VCaP (cell line): ENCODE measurements at regions not wholly inside any gene's neighbourhood (a gene's known extent, or its start where the extent isn't known, plus 50 kb on each side); places are given as distances from the start of the nearest gene placed in this dataset.
"Not testable (repeated sequence)": the region's sequence is repeated elsewhere in the genome, so short reads cannot be mapped to it uniquely, and the experiment has no call there.

Experiments used
- H3K27ac ChIP-seq: fragments of 450-650 bp; 2 replicates; pipeline ENCODE4 v1.5.1; 2017
- TF ChIP-seq, protein P1 (sequence below): fragments of 450-650 bp; conservative IDR thresholded peaks from 2 replicates; pipeline ENCODE4 v1.5.1; 2017; ENCODE audit warnings: mild to moderate bottlenecking, moderate library complexity

DNA sequence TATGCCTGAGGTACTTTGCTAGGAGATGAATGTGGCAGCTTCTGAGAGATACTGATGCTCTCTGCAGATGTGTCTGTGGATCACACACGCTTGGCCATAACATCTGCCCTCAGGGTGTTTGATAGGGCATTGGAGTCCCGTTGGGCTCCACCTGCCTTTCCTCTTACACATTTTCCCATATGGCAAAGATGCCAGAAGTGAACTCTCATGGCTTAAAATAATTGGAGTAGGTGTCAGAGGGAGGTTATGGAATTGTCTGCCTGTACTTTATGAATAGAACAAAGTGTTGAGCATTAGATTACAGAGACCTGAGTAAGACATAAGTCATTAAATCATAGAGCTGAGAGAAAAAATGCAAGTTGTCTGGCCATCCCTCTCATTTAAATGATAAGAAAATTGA, 75.3 kb upstream of the PNPT1 start:
- no peak overlapping the region for H3K27ac ChIP-seq
- TF ChIP-seq, protein P1, sequence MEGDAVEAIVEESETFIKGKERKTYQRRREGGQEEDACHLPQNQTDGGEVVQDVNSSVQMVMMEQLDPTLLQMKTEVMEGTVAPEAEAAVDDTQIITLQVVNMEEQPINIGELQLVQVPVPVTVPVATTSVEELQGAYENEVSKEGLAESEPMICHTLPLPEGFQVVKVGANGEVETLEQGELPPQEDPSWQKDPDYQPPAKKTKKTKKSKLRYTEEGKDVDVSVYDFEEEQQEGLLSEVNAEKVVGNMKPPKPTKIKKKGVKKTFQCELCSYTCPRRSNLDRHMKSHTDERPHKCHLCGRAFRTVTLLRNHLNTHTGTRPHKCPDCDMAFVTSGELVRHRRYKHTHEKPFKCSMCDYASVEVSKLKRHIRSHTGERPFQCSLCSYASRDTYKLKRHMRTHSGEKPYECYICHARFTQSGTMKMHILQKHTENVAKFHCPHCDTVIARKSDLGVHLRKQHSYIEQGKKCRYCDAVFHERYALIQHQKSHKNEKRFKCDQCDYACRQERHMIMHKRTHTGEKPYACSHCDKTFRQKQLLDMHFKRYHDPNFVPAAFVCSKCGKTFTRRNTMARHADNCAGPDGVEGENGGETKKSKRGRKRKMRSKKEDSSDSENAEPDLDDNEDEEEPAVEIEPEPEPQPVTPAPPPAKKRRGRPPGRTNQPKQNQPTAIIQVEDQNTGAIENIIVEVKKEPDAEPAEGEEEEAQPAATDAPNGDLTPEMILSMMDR = no peak

DNA sequence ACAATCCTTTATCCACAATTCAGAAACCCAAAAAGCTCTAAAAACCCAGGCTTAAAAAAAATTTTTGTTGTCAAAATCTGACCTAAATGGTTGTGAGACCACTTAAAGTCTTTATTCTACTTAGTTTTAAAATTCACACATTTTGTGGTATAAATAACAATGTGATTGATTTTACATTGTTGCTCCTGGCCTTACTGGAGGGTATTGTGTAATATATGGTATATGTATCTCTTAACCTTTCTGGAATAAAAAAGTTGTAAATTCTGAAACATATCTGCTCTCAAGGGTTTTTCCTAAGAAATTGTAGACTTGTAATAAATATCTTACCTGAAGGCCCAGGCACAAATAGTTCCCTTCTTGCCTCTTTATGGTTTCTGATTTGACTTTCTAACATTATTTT, 73.3 kb upstream of the PNPT1 start:
- no peak overlapping the region for H3K27ac ChIP-seq
- TF ChIP-seq, protein P1 = no peak

DNA sequence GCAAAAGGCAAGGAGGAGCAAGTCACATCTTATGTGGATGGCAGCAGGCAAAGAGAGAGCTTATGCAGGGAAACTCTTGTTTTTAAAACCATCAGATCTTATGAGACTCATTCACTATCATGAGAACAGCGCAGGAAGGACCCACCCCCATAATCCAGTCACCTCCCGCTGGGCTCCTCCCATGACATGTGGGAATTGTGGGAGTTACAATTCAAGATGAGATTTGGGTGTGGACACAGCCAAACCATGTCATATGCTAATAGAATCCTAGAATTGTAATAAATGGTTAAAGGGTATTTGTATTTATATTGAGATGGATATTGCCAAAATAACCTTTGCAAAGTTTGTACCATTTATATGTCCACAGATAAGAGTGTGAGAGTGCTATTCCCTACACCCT, 72.1 kb upstream of the PNPT1 start:
- H3K27ac ChIP-seq = not testable (repeated sequence)

DNA sequence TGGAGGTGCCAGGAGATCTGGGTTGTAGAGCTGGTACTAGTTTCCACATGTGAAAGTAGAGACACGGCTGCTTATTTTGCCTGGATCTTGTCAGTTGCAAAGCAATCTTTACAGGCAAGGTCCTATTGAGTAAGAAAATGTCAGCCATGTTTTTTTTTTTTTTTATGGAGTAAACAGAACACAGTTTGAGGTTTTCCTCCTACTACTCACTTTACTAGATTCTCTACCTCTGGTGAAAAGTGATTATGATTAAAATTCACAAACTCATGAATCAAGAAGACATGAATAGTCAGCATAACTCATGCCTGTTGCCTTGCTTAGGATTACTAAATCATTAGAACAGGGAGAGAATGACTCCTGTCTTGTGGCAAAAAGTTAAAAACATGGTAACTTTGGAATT, 70.1 kb upstream of the PNPT1 start:
- no peak overlapping the region for H3K27ac ChIP-seq
- TF ChIP-seq, protein P1 = no peak

DNA sequence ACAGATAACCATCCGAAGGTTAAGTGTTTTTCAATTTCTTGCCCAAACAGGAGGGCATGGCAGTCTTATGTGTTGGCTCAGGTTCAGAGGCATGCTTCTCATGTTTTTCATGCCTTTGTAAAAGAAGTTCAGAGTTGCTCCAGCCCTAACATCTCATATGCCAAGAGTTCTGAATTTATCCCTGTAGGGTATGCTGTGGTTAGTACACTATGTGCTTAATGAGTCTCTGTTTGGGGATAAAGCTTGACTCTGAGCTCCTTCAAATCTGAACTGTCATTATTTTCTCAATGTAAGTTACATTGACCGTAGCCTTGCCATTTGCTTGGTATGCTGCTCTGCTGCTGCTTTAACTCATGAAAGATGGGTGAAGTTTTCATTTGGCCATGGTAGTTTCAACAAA, 67.9 kb upstream of the PNPT1 start:
- TF ChIP-seq, protein P1 = no peak
- no peak overlapping the region for H3K27ac ChIP-seq

DNA sequence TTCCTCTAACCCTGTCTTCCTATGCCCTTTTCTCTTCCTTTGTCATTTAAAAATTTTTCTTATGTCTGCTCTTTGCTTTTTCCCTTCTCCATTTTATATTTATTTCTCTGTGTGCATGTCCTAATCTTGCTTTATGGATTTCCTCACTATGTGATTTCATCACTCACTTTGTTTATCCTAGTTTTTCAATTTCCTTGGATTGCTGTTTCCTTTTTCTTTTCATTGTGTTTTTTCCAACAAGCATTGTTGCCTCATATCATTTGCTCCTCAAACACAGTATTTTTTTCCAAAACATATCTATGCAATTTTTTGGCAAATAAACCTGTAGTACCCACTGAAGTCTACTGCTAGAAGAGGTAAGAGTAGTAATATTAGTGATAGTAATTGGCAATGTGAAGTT, 67.4 kb upstream of the PNPT1 start:
- no peak overlapping the region for H3K27ac ChIP-seq

DNA sequence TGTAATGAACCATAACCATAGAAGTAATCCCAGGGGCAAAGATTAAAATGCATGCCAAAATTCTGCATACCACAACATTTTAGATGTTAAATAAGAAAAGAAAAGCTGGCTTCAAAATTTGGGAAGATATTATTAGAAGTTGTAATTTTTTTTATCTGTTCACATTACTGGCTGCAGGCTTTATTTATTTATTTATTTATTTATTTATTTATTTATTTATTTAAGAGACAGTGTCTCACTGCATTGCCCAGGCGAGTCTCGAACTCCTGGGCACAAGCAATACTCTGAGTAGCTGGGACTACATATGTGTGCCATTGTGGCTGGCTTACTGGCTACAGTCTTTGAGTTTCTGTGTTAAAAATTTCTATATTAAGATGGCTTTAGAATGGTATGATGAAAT, 66.5 kb upstream of the PNPT1 start:
- no peak overlapping the region for H3K27ac ChIP-seq
- TF ChIP-seq, protein P1 = no peak

More for the DNA sequence above, 67.4 kb upstream of the PNPT1 start:
- TF ChIP-seq, protein P1 = no peak

DNA sequence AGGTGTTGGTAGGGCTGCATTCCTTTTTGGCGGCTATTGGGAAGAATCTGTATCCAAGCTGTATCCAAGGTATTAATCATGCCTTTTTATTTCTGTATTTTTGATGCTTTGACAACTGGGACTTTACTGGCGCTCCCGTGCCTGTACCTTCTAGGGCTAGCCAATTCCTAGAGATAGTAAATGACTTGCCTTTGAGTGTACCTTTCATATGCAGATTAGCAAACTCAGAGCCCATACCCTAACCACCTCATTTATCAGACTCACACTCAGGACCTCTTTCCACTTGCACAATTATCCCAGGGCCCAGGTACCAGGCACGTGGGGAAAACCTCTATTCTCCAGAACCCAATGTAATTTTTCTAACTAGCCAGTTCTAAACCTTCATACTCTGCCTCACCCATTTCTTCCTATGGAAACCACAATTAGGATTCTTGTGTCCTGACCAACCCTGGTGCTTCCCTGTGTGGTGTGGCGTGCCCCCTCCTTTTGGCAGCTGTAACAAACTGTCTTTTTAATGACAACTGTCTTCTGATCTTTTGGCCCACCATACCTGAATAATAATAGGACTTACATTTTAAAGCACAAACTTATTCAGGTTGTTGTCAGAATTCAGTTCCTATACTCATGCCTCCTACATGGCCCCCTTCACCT, 65.8 kb upstream of the PNPT1 start:
- TF ChIP-seq, protein P1 = no peak
- H3K27ac ChIP-seq = no peak overlapping the region
